Stomach smooth muscle (tissue), 2 donors: ENCODE measurements at regions not wholly inside any gene's neighbourhood (a gene's known extent, or its start where the extent isn't known, plus 50 kb on each side); places are given as distances from the start of the nearest gene placed in this dataset.

Source experiments
- H3K27ac ChIP-seq: one replicate; pipeline ENCODE4 v1.7.0; 2013; ENCODE audit warnings: mild to moderate bottlenecking, low read length, inconsistent platforms
- H3K27me3 ChIP-seq, 2 donors: one replicate each; pipeline ENCODE4 v1.7.0; 2013; ENCODE audit warnings: low read length in 2 of 2; ENCODE audit not compliant: insufficient read depth in 2 of 2, control insufficient read depth in 1 of 2
- H3K36me3 ChIP-seq, 2 donors: one replicate each; pipeline ENCODE4 v1.7.0; 2013; ENCODE audit warnings: low read length in 2 of 2; ENCODE audit not compliant: control insufficient read depth in 2 of 2, insufficient read depth in 2 of 2
- H3K4me1 ChIP-seq: one replicate; pipeline ENCODE4 v1.7.0; 2013; ENCODE audit warnings: low read length; ENCODE audit not compliant: control insufficient read depth, insufficient read depth
- H3K4me3 ChIP-seq, 2 donors: one replicate each; pipeline ENCODE4 v1.7.0; 2013; ENCODE audit warnings: low read length in 2 of 2
- H3K9ac ChIP-seq, 2 donors: one replicate each; pipeline ENCODE4 v1.7.0; 2013; ENCODE audit warnings: low read length in 2 of 2, mild to moderate bottlenecking in 1 of 2
- H3K9me3 ChIP-seq, 2 donors: one replicate each; pipeline ENCODE4 v1.7.0; 2013; ENCODE audit warnings: low read length in 2 of 2; ENCODE audit not compliant: control insufficient read depth in 2 of 2
- donor health status: healthy.
- donor health status: Pancreatic carcinoma.

DNA sequence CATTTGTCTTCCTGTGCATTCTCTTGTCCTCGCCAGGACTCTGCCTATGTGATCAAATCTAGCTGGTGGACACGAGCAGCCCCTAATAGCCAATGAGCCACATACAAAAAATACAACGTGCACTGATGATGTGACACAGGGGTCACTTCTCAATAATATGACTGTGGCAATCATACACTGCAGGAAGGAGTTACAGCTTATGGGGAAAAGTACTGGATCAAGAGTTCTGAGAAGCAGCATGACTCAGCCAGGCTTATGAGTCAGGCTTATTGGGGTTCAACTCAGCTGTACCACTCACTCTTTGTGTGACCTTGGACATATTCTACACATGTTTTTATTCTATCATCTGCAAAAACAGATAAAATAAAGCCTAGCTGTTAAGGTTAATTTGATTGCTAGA lies 889.4 kb upstream of the TENM4 start:
- Histone ChIP-seq H3K4me3 (no peak overlapping the region), H3K27me3 (no peaks in the 10 kb centered on the region), H3K36me3 (no peaks in the 10 kb centered on the region), H3K27ac (no peak overlapping the region), H3K4me1 (no peaks in the 10 kb centered on the region), H3K9me3 (peaks cover 2% of the 10 kb centered on the region in 2 donors), H3K9ac (no peak overlapping the region)

DNA sequence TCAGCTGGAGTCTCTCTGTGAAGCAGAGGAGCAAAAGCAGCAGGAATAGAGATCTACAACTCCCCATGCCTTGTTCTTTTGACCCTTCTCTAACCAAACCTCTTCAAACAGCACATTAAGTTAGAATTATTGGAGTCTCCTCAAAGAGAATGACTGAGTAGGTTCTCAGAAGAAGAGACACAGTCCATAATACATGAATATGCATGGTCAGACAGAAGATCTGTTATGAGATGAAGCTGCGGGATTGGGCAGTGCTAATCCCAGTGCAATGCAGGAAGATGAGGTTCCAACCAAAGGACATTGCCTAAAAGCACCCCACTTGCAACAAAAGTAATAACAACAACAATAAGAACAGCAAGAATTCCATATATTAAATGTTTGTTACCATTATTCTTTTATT lies 887.9 kb upstream of the TENM4 start:
- Histone ChIP-seq H3K36me3 (no peaks in the 10 kb centered on the region), H3K9ac (no peak overlapping the region), H3K9me3 (peaks cover 2% of the 10 kb centered on the region in 2 donors), H3K27ac (no peak overlapping the region), H3K4me1 (no peaks in the 10 kb centered on the region), H3K4me3 (no peak overlapping the region), H3K27me3 (no peaks in the 10 kb centered on the region)

DNA sequence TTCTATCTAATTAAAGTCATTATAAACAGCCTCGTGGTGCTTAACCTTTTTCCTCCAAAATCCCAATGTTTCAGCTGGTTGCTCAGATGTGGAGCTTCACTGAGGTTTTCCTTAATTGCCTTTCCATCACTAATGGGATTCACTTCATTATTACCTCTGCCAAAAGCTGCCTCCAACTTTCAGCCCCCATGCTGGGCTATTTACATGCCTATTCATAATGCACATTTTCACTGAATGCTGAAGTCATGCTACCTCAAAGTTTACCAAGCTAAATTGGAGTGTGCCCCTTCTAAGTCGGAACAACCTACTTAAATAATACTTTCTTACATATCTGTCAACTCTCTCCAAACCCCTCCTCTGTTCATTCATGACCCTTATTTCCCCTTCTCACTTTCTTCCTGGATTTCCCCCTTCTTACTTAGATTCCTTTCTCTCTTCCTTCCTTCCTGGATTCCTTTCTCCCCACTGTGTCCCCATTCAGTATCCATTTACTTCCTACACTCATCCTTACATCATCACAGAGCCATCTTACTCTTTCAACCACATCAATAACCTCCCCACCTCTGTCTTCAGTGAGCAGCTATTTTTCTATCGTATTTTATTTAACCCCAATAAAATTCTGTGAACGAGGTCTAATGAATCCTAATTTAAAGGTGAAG lies 887.3 kb upstream of the TENM4 start:
- Histone ChIP-seq H3K27ac (no peak overlapping the region), H3K4me1 (no peaks in the 10 kb centered on the region), H3K27me3 (no peaks in the 10 kb centered on the region), H3K36me3 (no peaks in the 10 kb centered on the region), H3K4me3 (no peak overlapping the region), H3K9me3 (peaks cover 2% of the 10 kb centered on the region in 2 donors), H3K9ac (no peak overlapping the region)

DNA sequence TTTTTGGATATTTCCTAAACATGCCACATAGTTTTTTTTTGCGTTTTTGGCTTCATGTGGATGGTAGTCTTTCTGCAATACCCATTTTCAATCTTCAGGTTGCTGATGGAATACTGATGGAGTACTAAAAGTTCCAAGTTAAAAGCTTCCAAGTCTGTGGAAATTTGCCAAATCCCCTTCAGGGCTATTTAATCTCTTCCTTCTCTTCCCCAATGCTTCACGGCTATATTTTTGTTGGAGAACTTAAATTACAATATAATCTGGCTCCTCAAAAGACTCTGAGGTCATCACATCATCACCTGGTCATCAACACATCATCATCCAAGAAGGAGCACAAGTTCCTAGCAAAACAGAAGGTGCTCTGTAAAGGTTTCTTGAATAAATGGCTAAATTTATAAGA lies 881.0 kb upstream of the TENM4 start:
- H3K36me3 ChIP-seq, result no peaks in the 10 kb centered on the region
- H3K4me1 ChIP-seq, result no peaks in the 10 kb centered on the region
- no peak overlapping the region for H3K4me3 ChIP-seq
- no peak overlapping the region for H3K27ac ChIP-seq
- H3K27me3 ChIP-seq, result no peaks in the 10 kb centered on the region
- peaks cover 0 to 2% of the 10 kb centered on the region in 2 donors for H3K9me3 ChIP-seq
- no peak overlapping the region for H3K9ac ChIP-seq

DNA sequence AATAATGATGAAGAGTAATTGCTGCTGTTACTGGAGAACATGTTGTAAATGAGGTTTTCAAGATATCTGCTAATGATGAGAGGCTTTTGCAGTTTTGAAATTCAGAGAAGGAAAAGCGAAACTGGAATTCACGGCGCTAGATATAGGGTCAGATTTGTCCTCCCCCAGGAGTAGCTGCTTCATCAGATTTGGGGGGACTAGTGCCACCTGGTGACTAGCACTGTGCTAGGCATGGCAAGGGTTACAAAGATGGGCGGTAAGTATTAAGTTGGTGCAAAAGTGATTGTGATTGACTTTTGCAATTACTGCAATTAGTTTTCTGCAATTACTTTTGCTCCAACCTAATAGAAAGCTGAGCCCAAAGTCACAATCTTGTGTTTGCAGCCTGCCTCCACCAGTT lies 879.9 kb upstream of the TENM4 start:
- H3K4me1 ChIP-seq, result no peaks in the 10 kb centered on the region
- H3K4me3 ChIP-seq, result no peak overlapping the region
- no peaks in the 10 kb centered on the region for H3K36me3 ChIP-seq
- H3K27me3 ChIP-seq, result no peaks in the 10 kb centered on the region
- no peak overlapping the region for H3K27ac ChIP-seq
- H3K9me3 ChIP-seq, result no peaks in the 10 kb centered on the region
- no peak overlapping the region for H3K9ac ChIP-seq

DNA sequence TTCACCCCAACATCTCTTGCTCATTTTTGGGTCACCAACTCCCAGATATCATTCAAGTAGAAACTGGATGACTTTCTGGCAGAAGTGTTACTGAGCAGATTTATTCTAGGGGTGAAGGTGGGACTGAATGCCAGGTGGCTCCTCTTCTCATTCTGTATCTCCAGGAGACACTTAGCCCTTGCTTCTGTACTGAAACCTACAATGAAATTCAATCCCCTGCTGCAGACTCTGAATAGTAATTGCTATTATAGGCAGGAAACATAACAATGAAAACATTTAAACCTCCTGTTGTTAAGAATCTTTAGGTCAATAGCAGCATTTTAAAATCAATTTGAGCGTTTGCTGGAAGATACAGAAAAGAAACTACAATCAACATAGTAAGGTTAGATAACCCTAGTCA lies 879.4 kb upstream of the TENM4 start:
- H3K27me3 ChIP-seq, result no peaks in the 10 kb centered on the region

DNA sequence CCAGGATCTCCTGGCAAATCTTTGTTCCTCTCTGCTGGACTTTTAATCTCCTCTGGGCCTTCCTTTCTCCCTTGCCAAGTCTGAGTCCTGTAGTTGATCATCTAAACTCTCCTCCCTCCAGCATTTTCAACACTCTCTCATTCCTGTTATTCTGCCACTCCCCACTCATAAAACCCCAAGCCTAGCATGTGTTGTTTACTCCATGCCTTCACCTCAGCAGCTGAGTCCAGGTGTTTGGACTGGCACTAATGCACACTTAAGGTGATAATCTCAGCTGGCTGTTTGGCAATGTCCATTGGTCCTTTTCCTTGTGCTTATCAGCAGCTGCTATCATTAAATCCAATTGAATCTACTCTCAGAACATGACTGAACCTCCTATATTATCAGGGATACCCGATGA lies 876.8 kb upstream of the TENM4 start:
- no peaks in the 10 kb centered on the region for H3K9me3 ChIP-seq
- H3K9ac ChIP-seq, result no peak overlapping the region
- H3K4me3 ChIP-seq, result no peak overlapping the region
- no peaks in the 10 kb centered on the region for H3K27me3 ChIP-seq
- H3K36me3 ChIP-seq, result no peaks in the 10 kb centered on the region
- no peak overlapping the region for H3K27ac ChIP-seq
- no peaks in the 10 kb centered on the region for H3K4me1 ChIP-seq

More for the DNA sequence above, 879.4 kb upstream of the TENM4 start:
- Histone ChIP-seq H3K27ac (no peak overlapping the region), H3K4me1 (no peaks in the 10 kb centered on the region), H3K4me3 (no peak overlapping the region), H3K36me3 (no peaks in the 10 kb centered on the region), H3K9ac (no peak overlapping the region), H3K9me3 (no peaks in the 10 kb centered on the region)

DNA sequence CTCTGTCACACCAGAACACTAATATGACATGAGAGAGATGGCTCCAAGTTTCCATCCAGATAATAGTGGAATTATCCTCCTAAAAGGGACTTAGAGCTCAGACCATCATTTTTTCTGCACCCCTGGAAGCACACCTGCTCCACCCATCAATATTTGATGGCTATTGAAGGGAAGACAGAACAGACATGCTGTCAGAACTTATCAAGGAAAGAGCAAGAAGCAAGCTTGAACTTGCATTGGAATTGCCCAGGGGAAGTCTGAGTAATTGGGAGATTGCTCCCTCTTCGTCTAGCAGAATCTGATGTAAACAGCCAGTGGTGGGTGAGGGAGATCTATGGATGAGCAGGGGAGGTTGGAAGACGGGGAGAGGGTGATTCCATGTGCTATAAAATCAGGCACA lies 874.4 kb upstream of the TENM4 start:
- H3K27me3 ChIP-seq, result no peaks in the 10 kb centered on the region
- H3K36me3 ChIP-seq, result no peaks in the 10 kb centered on the region
- no peak overlapping the region for H3K27ac ChIP-seq
- H3K9me3 ChIP-seq, result no peaks in the 10 kb centered on the region
- H3K9ac ChIP-seq, result no peak overlapping the region
- H3K4me1 ChIP-seq, result no peaks in the 10 kb centered on the region
- H3K4me3 ChIP-seq, result no peak overlapping the region

DNA sequence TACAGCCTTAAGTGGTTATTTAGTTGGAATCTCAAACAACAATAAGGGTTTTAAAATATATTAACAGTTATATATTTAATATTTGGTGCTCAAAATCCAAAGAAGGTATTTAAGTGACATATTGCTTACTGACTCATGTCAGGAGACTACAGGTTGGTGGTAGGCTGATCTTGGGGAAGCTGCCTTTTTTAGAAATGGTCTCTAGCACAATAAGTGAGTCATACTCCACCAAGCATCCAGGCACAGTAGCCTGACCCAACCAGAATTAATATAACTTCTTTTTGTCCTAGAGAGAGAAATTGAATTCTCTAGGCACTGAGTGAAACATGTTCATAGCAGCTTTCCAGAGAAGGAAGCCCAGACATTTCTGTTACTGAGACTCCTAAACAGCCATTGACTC lies 868.5 kb upstream of the TENM4 start:
- H3K4me1 ChIP-seq, result no peaks in the 10 kb centered on the region
- no peaks in the 10 kb centered on the region for H3K9me3 ChIP-seq

DNA sequence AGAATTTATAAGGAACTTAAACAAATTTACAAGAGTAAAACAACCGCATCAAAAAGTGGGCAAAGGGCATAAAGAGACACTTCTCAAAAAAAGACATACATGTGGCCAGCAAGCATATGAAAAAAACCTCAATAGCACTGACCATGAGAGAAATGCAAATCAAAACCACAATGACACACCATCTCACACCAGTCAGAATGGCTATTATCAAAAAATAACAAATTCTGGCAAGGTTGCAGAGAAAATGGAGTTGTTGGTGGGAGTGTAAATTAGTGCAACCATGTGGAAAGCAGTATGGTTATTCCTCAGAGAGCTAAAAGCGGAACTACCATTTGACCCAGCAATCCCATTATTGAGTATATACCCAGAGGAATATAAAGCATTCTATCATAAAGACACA lies 866.8 kb upstream of the TENM4 start:
- H3K4me1 ChIP-seq, result no peaks in the 10 kb centered on the region
- no peak overlapping the region for H3K9ac ChIP-seq
- H3K4me3 ChIP-seq, result no peak overlapping the region
- no peaks in the 10 kb centered on the region for H3K27me3 ChIP-seq
- H3K36me3 ChIP-seq, result no peaks in the 10 kb centered on the region
- no peak overlapping the region for H3K27ac ChIP-seq
- no peaks in the 10 kb centered on the region for H3K9me3 ChIP-seq

More for the DNA sequence above, 868.5 kb upstream of the TENM4 start:
- H3K9ac ChIP-seq, result no peak overlapping the region
- no peak overlapping the region for H3K4me3 ChIP-seq
- H3K27ac ChIP-seq, result no peak overlapping the region
- H3K36me3 ChIP-seq, result no peaks in the 10 kb centered on the region
- no peaks in the 10 kb centered on the region for H3K27me3 ChIP-seq

DNA sequence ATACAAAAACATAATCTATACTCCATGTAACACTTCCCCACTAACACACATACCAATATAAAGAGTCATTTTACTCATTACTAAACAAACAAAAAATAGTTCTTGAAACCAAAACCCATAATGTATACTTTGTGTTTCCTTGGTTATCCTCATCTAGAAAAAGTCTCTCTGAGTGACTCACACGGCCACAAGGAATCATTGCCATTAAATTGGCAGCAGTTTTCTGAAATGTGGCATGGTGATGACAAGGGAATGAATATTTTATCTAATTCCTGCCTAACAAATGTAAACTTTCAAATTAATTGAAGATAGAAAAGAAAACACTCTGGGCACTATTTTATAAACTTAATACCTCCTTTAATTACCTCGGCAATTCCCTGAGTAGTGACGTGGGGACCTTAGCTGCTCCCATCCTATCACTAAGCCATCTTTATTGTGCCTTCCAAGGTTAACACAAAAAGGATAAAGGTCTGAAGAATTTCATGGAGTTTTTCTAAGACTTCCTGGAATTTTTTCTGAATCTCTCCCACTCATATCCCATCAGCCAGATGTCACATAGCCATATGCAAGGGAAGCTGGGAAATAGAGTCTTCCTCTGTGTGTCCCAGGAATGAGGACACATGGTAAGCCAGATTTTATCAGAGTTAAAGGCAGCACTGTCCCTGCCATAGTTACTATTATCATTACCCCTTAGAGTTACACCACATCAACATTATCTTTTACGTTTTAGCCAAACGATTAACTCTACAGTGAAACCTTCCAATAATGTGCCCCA lies 857.2 kb upstream of the TENM4 start:
- H3K4me1 ChIP-seq, result no peaks in the 10 kb centered on the region
- H3K9ac ChIP-seq, result no peak overlapping the region
- H3K36me3 ChIP-seq, result no peaks in the 10 kb centered on the region
- H3K27ac ChIP-seq, result no peak overlapping the region
- H3K4me3 ChIP-seq, result no peak overlapping the region
- no peaks in the 10 kb centered on the region for H3K27me3 ChIP-seq
- H3K9me3 ChIP-seq, result no peaks in the 10 kb centered on the region
